GM19463 (cell line): ENCODE measurements at regions not wholly inside any gene's neighbourhood (a gene's known extent, or its start where the extent isn't known, plus 50 kb on each side); places are given as distances from the start of the nearest gene placed in this dataset.
"Not testable (repeated sequence)": the region's sequence is repeated elsewhere in the genome, so short reads cannot be mapped to it uniquely, and the experiment has no call there.

ENCODE experiments used
- ATAC-seq: cut with Tn5 transposase; IDR thresholded peaks from one replicate; pipeline ENCODE4 v1.9.1; 2021; ENCODE audit warnings: mild to moderate bottlenecking, moderate library complexity; ENCODE audit not compliant: unreplicated experiment

GRCh38 chr3:194189243-194189791 is 53.4 kb downstream of the HES1 start:
- no peak for ATAC-seq

- not testable (repeated sequence) for ATAC-seq
Observed at GRCh38 chr3:194191850-194192249, 55.9 kb downstream of the HES1 start.

GRCh38 chr3:194194051-194194756 is 58.3 kb downstream of the HES1 start:
- no peak for ATAC-seq

- ATAC-seq, result no peak
Observed at GRCh38 chr3:194194757-194195085, 58.8 kb downstream of the HES1 start.

- no peak for ATAC-seq
Observed at GRCh38 chr3:194195611-194196010, 59.7 kb downstream of the HES1 start.

GRCh38 chr3:194196876-194197275 is 60.9 kb downstream of the HES1 start:
- no peak for ATAC-seq

GRCh38 chr3:194197396-194197960 is 61.5 kb downstream of the HES1 start:
- no peak for ATAC-seq

GRCh38 chr3:194197981-194198695 is 62.2 kb downstream of the HES1 start:
- ATAC-seq, result no peak

GRCh38 chr3:194198938-194199337 is 63.0 kb downstream of the HES1 start:
- no peak for ATAC-seq

- ATAC-seq, result no peak
Observed at GRCh38 chr3:194200422-194201081, 64.6 kb downstream of the HES1 start.

GRCh38 chr3:194201953-194202666 is 66.2 kb downstream of the HES1 start:
- no peak for ATAC-seq

- ATAC-seq, result peak; percentile 26
Observed at GRCh38 chr3:194203482-194204041, 67.6 kb downstream of the HES1 start.

- ATAC-seq, result peak; percentile 48
Observed at GRCh38 chr3:194204042-194204987, 68.4 kb downstream of the HES1 start.

- ATAC-seq, result no peak
Observed at GRCh38 chr3:194205675-194206133, 69.8 kb downstream of the HES1 start.

GRCh38 chr3:194206320-194206719 is 70.4 kb downstream of the HES1 start:
- ATAC-seq, result no peak

GRCh38 chr3:194208709-194209108 is 72.8 kb downstream of the HES1 start:
- no peak for ATAC-seq

GRCh38 chr3:194212161-194212844 is 76.4 kb downstream of the HES1 start:
- no peak for ATAC-seq

- no peak for ATAC-seq
Observed at GRCh38 chr3:194212845-194213331, 76.9 kb downstream of the HES1 start.

- ATAC-seq, result no peak
Observed at GRCh38 chr3:194215392-194215791, 79.4 kb downstream of the HES1 start.
